ENCODE measurements at regions not wholly inside any gene's neighbourhood (a gene's known extent, or its start where the extent isn't known, plus 50 kb on each side); places are given as distances from the start of the nearest gene placed in this dataset.

DNA sequence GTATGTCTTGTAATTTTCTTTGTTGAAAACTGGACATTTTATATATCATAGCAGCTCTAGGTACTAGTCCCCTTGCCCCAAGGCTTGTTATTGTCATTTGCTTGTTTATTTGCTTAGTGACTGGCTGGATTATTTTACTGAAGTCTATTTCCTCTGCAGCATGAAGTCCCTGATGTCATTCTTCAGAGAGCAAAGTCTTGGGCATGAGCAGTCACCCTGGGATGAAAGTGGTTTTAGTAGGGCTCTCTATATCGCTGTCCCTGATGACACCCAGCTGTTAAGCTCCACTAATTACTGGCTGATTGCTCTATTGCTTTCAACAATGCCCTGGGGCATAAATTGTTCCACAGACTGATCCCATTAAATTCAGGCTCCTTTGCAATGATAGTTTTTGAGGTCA, 113.5 kb upstream of the USP9X start:
- H3K4me3 ChIP-seq (ENCODE audit: low read depth, low read length) = no peak overlapping the region
- no peak for DNase-seq (ENCODE audit: low read depth)
- TF ChIP-seq, protein P1, sequence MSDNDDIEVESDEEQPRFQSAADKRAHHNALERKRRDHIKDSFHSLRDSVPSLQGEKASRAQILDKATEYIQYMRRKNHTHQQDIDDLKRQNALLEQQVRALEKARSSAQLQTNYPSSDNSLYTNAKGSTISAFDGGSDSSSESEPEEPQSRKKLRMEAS (IDR thresholded peaks at IDR 0.05; ENCODE audit: low read depth, low read length) = no peak
- TF ChIP-seq, protein P2, sequence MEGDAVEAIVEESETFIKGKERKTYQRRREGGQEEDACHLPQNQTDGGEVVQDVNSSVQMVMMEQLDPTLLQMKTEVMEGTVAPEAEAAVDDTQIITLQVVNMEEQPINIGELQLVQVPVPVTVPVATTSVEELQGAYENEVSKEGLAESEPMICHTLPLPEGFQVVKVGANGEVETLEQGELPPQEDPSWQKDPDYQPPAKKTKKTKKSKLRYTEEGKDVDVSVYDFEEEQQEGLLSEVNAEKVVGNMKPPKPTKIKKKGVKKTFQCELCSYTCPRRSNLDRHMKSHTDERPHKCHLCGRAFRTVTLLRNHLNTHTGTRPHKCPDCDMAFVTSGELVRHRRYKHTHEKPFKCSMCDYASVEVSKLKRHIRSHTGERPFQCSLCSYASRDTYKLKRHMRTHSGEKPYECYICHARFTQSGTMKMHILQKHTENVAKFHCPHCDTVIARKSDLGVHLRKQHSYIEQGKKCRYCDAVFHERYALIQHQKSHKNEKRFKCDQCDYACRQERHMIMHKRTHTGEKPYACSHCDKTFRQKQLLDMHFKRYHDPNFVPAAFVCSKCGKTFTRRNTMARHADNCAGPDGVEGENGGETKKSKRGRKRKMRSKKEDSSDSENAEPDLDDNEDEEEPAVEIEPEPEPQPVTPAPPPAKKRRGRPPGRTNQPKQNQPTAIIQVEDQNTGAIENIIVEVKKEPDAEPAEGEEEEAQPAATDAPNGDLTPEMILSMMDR (IDR thresholded peaks at IDR 0.05; ENCODE audit: low read depth, low read length) = no peak
- TF ChIP-seq MYC (IDR thresholded peaks at IDR 0.05; ENCODE audit: low read depth, low read length) (no peak), POLR2A (IDR thresholded peaks at IDR 0.05; ENCODE audit: extremely low read depth, insufficient read length) (no peak)

DNA sequence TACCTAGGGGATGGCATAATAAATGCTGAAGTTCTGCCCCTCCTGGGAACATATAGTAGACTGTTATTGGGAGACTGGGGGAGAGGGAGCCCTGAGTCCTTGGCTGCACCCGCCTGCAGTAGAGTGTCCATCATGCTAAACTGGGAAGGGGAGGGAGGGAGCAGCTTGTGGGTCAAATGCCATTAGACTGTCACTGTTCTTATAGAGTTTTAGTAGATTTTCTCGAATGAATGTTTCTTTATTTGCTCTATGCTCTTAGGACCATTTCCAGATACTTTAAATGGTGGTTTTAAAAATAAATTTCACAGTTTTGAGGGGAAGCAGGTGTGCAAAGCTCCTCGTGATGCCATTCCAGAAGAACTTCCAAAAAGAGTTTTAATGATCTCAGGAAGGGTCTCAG, 111.6 kb upstream of the USP9X start:
- H3K4me3 ChIP-seq (ENCODE audit: low read depth, low read length) = no peak overlapping the region
- no peak for DNase-seq (ENCODE audit: low read depth)
- no peak for TF ChIP-seq POLR2A (IDR thresholded peaks at IDR 0.05; ENCODE audit: extremely low read depth, insufficient read length)
- no peak for TF ChIP-seq MYC (IDR thresholded peaks at IDR 0.05; ENCODE audit: low read depth, low read length)
- TF ChIP-seq, protein P1 (IDR thresholded peaks at IDR 0.05; ENCODE audit: low read depth, low read length) = no peak
- TF ChIP-seq, protein P2 (IDR thresholded peaks at IDR 0.05; ENCODE audit: low read depth, low read length) = no peak

DNA sequence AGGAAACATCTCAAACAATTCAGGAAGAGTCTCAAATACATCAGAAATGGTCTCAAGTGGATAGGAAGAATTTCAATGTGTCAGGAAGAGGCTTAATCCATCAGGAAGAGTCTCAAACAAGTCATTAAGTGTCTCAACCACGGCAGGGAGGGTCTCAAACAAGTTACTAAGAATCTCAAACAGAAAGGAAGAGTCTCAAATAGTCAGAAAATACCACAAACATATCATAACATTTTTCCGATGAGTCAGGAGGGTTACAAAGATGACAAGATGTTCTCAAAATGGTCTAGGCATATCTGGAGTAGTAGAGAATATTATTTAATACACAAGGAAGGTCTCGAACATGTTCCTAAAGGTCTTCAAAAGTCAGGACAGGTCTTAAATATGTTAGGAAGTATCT, 109.3 kb upstream of the USP9X start:
- H3K4me3 ChIP-seq (ENCODE audit: low read depth, low read length) = no peak overlapping the region
- no peak for TF ChIP-seq MYC (IDR thresholded peaks at IDR 0.05; ENCODE audit: low read depth, low read length)
- TF ChIP-seq, protein P1 (IDR thresholded peaks at IDR 0.05; ENCODE audit: low read depth, low read length) = no peak
- no peak for TF ChIP-seq POLR2A (IDR thresholded peaks at IDR 0.05; ENCODE audit: extremely low read depth, insufficient read length)
- TF ChIP-seq, protein P2 (IDR thresholded peaks at IDR 0.05; ENCODE audit: low read depth, low read length) = no peak
- no peak for DNase-seq (ENCODE audit: low read depth)

DNA sequence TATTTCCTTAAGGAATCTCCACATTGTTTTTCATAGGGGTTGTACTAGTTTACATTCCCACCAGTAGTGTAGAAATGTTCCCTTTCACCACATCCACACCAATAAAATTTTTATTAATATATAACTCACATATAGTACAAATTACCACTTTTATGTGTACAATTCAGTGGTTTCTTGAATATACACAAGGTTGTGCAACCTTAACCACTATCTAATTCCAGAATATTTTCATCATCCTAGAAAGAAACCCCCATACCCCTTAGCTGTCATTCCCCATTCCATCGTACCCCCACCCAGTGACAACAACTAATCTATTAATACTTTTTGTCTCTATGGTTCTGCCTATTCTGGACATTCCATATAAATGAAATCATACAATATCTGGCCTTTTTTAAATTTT, 108.3 kb upstream of the USP9X start:
- no peak for DNase-seq (ENCODE audit: low read depth)
- no peak overlapping the region for H3K4me3 ChIP-seq (ENCODE audit: low read depth, low read length)
- TF ChIP-seq MYC (IDR thresholded peaks at IDR 0.05; ENCODE audit: low read depth, low read length) (no peak), POLR2A (IDR thresholded peaks at IDR 0.05; ENCODE audit: extremely low read depth, insufficient read length) (no peak)
- TF ChIP-seq, protein P1 (IDR thresholded peaks at IDR 0.05; ENCODE audit: low read depth, low read length) = no peak
- TF ChIP-seq, protein P2 (IDR thresholded peaks at IDR 0.05; ENCODE audit: low read depth, low read length) = no peak

DNA sequence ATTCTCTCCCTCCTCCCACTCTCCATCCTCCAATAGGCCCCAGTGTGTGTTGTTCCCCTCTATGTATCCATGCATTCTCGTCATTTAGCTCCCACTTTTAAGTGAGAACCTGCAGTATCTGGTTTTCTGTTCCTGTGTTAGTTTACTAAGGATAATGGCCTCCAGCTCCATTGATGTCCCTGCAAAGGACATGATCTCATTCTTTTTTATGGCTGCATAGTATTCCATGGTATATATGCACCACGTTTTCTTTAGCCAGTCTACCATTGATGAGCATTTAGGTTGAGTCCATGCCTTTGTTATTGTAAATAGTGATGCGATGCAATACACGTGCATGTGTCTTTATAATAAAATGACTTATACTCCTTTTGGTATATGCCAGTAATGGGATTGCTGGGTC, 100.3 kb upstream of the USP9X start:
- no peak overlapping the region for H3K4me3 ChIP-seq (ENCODE audit: low read depth, low read length)
- TF ChIP-seq MYC (IDR thresholded peaks at IDR 0.05; ENCODE audit: low read depth, low read length) (no peak), POLR2A (IDR thresholded peaks at IDR 0.05; ENCODE audit: extremely low read depth, insufficient read length) (no peak)
- TF ChIP-seq, protein P2 (IDR thresholded peaks at IDR 0.05; ENCODE audit: low read depth, low read length) = no peak
- TF ChIP-seq, protein P1 (IDR thresholded peaks at IDR 0.05; ENCODE audit: low read depth, low read length) = no peak
- no peak for DNase-seq (ENCODE audit: low read depth)

DNA sequence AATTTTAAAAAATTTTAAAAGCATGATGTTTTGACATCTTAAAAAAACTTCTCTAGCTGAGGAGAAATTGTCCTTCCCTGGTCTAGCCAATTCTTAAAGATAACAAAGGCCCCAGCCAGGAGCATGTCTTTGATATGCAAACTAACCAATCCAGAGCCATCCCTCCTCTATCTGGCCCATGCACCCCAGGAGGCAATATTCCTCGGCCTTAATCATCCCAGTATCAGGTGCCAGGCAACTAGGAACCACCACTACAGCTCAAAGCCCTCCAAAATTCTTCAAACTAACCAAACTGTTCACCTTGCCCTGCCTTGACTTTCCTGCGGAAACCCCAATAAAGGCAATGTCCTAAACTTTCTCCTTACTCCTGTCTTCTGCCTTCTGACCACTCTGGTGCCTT, 97.8 kb upstream of the USP9X start:
- H3K4me3 ChIP-seq (ENCODE audit: low read depth, low read length) = no peak overlapping the region
- no peak for TF ChIP-seq POLR2A (IDR thresholded peaks at IDR 0.05; ENCODE audit: extremely low read depth, insufficient read length)
- no peak for TF ChIP-seq MYC (IDR thresholded peaks at IDR 0.05; ENCODE audit: low read depth, low read length)
- TF ChIP-seq, protein P1 (IDR thresholded peaks at IDR 0.05; ENCODE audit: low read depth, low read length) = no peak
- TF ChIP-seq, protein P2 (IDR thresholded peaks at IDR 0.05; ENCODE audit: low read depth, low read length) = no peak
- DNase-seq (ENCODE audit: low read depth) = no peak

Data from NB4 (cell line).